ENCODE measurements at regions not wholly inside any gene's neighbourhood (a gene's known extent, or its start where the extent isn't known, plus 50 kb on each side); places are given as distances from the start of the nearest gene placed in this dataset.

GRCh38 chr6:14750059-14750661 lies 495.7 kb upstream of the JARID2 start:
- H2AFZ ChIP-seq (ENCODE audit: low read length) = no peak overlapping the region
- no peak for DNase-seq
- H4K20me1 ChIP-seq (ENCODE audit: insufficient read depth, low read length) = no peaks in the 10 kb centered on the region
- TF ChIP-seq EZH2phosphoT487 (IDR thresholded peaks at IDR 0.05; ENCODE audit: low read length) (no peak), EZH2 (optimal IDR thresholded peaks at IDR 0.05; ENCODE audit: low read depth, low read length) (no peak)
- TF ChIP-seq, protein P1, sequence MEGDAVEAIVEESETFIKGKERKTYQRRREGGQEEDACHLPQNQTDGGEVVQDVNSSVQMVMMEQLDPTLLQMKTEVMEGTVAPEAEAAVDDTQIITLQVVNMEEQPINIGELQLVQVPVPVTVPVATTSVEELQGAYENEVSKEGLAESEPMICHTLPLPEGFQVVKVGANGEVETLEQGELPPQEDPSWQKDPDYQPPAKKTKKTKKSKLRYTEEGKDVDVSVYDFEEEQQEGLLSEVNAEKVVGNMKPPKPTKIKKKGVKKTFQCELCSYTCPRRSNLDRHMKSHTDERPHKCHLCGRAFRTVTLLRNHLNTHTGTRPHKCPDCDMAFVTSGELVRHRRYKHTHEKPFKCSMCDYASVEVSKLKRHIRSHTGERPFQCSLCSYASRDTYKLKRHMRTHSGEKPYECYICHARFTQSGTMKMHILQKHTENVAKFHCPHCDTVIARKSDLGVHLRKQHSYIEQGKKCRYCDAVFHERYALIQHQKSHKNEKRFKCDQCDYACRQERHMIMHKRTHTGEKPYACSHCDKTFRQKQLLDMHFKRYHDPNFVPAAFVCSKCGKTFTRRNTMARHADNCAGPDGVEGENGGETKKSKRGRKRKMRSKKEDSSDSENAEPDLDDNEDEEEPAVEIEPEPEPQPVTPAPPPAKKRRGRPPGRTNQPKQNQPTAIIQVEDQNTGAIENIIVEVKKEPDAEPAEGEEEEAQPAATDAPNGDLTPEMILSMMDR (IDR thresholded peaks at IDR 0.05; ENCODE audit: low read length) = no peak
- no peaks in the 10 kb centered on the region for H3K79me2 ChIP-seq (ENCODE audit: low read length)
- H3K4me2 ChIP-seq (ENCODE audit: low read depth, low read length) = no peak overlapping the region
- no peaks in the 10 kb centered on the region for H3K4me1 ChIP-seq (ENCODE audit: low read length)
- no peaks in the 10 kb centered on the region for H3K36me3 ChIP-seq (replicated peaks; ENCODE audit: insufficient read depth, low read length)
- no peaks in the 10 kb centered on the region for H3K9me3 ChIP-seq (replicated peaks; ENCODE audit: insufficient read depth, low read length)
- no peak overlapping the region for H3K4me3 ChIP-seq (ENCODE audit: low read length)
- H3F3A ChIP-seq (ENCODE audit: insufficient read depth, low read length) = no peaks in the 10 kb centered on the region
- H3K27ac ChIP-seq (ENCODE audit: low read length) = no peak overlapping the region
- H3K27me3 ChIP-seq (replicated peaks; ENCODE audit: insufficient read depth, low read length) = no peaks in the 10 kb centered on the region
- no peak overlapping the region for H3K9ac ChIP-seq (ENCODE audit: low read length)
- H3K9me2 ChIP-seq (replicated peaks; ENCODE audit: insufficient read depth, low read length) = no peaks in the 10 kb centered on the region

DNA sequence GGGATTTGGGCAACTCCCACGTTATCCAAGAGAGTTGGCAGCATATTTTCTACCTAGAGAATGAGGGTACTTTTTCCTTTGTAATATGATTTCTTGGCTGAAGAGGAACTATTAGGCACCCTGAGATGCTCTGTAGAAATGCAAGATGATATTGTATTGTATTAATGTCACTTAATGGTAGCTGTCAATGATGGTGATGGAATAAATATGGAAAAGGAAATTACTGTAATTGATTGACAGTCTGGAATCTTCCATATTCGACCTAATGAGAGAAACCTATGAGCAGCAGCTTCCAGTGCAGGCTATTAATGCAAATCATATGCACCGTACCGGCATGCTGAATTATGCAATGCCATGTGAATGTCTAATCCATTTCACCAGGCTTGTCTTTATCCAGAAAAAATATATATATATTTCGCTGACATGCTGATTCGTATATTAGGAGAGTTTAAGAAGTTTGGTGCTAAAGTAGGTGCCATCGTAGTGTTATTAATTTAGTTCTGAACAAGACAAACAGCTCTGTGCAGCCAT lies 494.2 kb upstream of the JARID2 start:
- Histone ChIP-seq H3K4me2 (ENCODE audit: low read depth, low read length) (no peak overlapping the region), H2AFZ (ENCODE audit: low read length) (no peak overlapping the region), H3K9me2 (replicated peaks; ENCODE audit: insufficient read depth, low read length) (no peaks in the 10 kb centered on the region), H4K20me1 (ENCODE audit: insufficient read depth, low read length) (no peaks in the 10 kb centered on the region), H3K36me3 (replicated peaks; ENCODE audit: insufficient read depth, low read length) (no peaks in the 10 kb centered on the region), H3K4me3 (ENCODE audit: low read length) (no peak overlapping the region), H3K79me2 (ENCODE audit: low read length) (no peaks in the 10 kb centered on the region), H3K27me3 (replicated peaks; ENCODE audit: insufficient read depth, low read length) (no peaks in the 10 kb centered on the region), H3K9me3 (replicated peaks; ENCODE audit: insufficient read depth, low read length) (no peaks in the 10 kb centered on the region), H3K9ac (ENCODE audit: low read length) (no peak overlapping the region), H3K4me1 (ENCODE audit: low read length) (no peaks in the 10 kb centered on the region), H3K27ac (ENCODE audit: low read length) (no peak overlapping the region), H3F3A (ENCODE audit: insufficient read depth, low read length) (no peaks in the 10 kb centered on the region)
- DNase-seq = no peak
- TF ChIP-seq EZH2 (optimal IDR thresholded peaks at IDR 0.05; ENCODE audit: low read depth, low read length) (no peak), EZH2phosphoT487 (IDR thresholded peaks at IDR 0.05; ENCODE audit: low read length) (no peak)
- TF ChIP-seq, protein P1 (IDR thresholded peaks at IDR 0.05; ENCODE audit: low read length) = no peak

DNA sequence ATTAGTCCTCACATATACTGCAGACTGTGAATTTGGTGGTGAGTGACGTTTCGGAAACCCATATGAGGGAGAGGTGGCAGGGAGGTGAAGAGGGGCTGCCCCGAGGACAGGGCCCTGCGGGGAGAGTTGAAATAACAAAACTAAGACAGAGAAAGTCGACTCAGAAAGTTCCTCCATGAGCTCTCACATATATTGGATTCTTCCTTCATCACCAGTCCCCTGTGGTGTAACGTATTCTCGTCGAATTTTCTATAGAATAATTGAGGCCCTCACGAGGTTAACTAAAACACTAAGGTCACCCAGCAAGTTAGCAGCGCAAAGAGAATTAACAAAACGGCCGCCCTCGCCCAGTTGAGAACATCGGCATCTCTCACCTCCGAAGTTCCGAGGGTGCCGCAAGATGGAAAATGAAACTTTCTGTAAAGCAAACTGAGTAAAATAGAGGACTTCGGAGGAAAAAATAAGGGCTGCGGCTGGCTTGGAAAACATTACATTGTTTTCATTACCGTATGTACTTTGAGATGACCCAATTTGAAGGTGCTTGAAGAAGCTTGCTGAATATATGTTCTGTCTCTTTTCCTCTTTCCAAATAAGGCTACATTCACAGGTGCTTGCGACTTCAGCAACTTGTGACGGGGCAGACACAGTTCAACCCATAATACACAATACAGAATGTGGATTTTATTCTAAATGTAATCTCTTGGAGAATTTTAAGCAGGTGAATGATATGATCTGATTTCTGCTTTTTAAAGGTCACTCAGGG lies 490.9 kb upstream of the JARID2 start:
- Histone ChIP-seq H3K4me3 (ENCODE audit: low read length) (no peak overlapping the region), H3K27ac (ENCODE audit: low read length) (no peak overlapping the region), H3K9ac (ENCODE audit: low read length) (no peak overlapping the region), H3K36me3 (replicated peaks; ENCODE audit: insufficient read depth, low read length) (no peaks in the 10 kb centered on the region), H4K20me1 (ENCODE audit: insufficient read depth, low read length) (no peaks in the 10 kb centered on the region), H3K9me2 (replicated peaks; ENCODE audit: insufficient read depth, low read length) (no peaks in the 10 kb centered on the region), H3F3A (ENCODE audit: insufficient read depth, low read length) (no peaks in the 10 kb centered on the region), H3K27me3 (replicated peaks; ENCODE audit: insufficient read depth, low read length) (no peaks in the 10 kb centered on the region), H3K4me2 (ENCODE audit: low read depth, low read length) (no peak overlapping the region), H3K79me2 (ENCODE audit: low read length) (no peaks in the 10 kb centered on the region), H3K4me1 (ENCODE audit: low read length) (peaks cover 6% of the 10 kb centered on the region; the same call in 1 of the 2 replicates), H3K9me3 (replicated peaks; ENCODE audit: insufficient read depth, low read length) (no peaks in the 10 kb centered on the region), H2AFZ (ENCODE audit: low read length) (no peak overlapping the region)
- DNase-seq = no peak
- TF ChIP-seq EZH2 (optimal IDR thresholded peaks at IDR 0.05; ENCODE audit: low read depth, low read length) = no peak
- no peak for TF ChIP-seq EZH2phosphoT487 (IDR thresholded peaks at IDR 0.05; ENCODE audit: low read length)
- TF ChIP-seq, protein P1 (IDR thresholded peaks at IDR 0.05; ENCODE audit: low read length) = no peak

Data from MM.1S (cell line).